ENCODE measurements at regions not wholly inside any gene's neighbourhood (a gene's known extent, or its start where the extent isn't known, plus 50 kb on each side); places are given as distances from the start of the nearest gene placed in this dataset.
"Not testable (repeated sequence)": the region's sequence is repeated elsewhere in the genome, so short reads cannot be mapped to it uniquely, and the experiment has no call there.

- no peak overlapping the region for H3K27ac ChIP-seq
- TF ChIP-seq, protein P1, sequence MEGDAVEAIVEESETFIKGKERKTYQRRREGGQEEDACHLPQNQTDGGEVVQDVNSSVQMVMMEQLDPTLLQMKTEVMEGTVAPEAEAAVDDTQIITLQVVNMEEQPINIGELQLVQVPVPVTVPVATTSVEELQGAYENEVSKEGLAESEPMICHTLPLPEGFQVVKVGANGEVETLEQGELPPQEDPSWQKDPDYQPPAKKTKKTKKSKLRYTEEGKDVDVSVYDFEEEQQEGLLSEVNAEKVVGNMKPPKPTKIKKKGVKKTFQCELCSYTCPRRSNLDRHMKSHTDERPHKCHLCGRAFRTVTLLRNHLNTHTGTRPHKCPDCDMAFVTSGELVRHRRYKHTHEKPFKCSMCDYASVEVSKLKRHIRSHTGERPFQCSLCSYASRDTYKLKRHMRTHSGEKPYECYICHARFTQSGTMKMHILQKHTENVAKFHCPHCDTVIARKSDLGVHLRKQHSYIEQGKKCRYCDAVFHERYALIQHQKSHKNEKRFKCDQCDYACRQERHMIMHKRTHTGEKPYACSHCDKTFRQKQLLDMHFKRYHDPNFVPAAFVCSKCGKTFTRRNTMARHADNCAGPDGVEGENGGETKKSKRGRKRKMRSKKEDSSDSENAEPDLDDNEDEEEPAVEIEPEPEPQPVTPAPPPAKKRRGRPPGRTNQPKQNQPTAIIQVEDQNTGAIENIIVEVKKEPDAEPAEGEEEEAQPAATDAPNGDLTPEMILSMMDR (IDR thresholded peaks at IDR 0.05) = no peak
- no peak for DNase-seq (ENCODE audit: low spot score)
- no peaks in the 10 kb centered on the region for H3K27me3 ChIP-seq
- H3K9me3 ChIP-seq = no peaks in the 10 kb centered on the region
- no peak overlapping the region for H3K4me3 ChIP-seq
- no peaks in the 10 kb centered on the region for H3K4me1 ChIP-seq
- no peaks in the 10 kb centered on the region for H3K36me3 ChIP-seq
Observed at GRCh38 chr3:168693870-168694269, 598.1 kb upstream of the GOLIM4 start.

DNA sequence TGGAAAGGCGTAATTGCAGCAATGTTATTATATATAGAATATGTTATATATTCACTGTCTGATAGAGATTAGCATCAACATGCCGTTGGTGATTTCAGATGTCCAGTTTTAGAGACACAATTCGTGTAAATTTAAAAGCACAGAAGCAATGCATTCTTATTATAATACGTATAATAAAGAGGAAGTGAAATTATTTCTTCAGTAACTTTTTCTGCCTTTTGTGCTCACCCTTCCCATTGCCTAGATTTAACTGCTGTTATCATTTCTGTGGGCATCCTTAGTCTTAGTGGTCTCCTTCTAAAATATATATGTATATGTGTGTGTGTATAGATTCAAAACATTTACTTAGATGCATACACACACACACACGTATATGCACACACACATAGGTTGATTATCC is 592.5 kb upstream of the GOLIM4 start:
- no peak for DNase-seq (ENCODE audit: low spot score)
- Histone ChIP-seq H3K4me3 (no peak overlapping the region), H3K27ac (no peak overlapping the region), H3K9me3 (no peaks in the 10 kb centered on the region), H3K36me3 (no peaks in the 10 kb centered on the region), H3K4me1 (no peaks in the 10 kb centered on the region), H3K27me3 (no peaks in the 10 kb centered on the region)
- TF ChIP-seq, protein P1 (IDR thresholded peaks at IDR 0.05) = no peak

- TF ChIP-seq, protein P1 (IDR thresholded peaks at IDR 0.05) = no peak
- Histone ChIP-seq H3K4me3 (no peak overlapping the region), H3K9me3 (no peaks in the 10 kb centered on the region), H3K4me1 (no peaks in the 10 kb centered on the region), H3K36me3 (no peaks in the 10 kb centered on the region), H3K27ac (no peak overlapping the region), H3K27me3 (no peaks in the 10 kb centered on the region)
- DNase-seq (ENCODE audit: low spot score) = no peak
Observed at GRCh38 chr3:168684519-168684918, 588.8 kb upstream of the GOLIM4 start.

GRCh38 chr3:168678730-168679129 is 583.0 kb upstream of the GOLIM4 start:
- Histone ChIP-seq H3K4me1 (no peaks in the 10 kb centered on the region), H3K27me3 (no peaks in the 10 kb centered on the region), H3K27ac (no peak overlapping the region), H3K36me3 (no peaks in the 10 kb centered on the region), H3K4me3 (no peak overlapping the region), H3K9me3 (no peaks in the 10 kb centered on the region)
- no peak for DNase-seq (ENCODE audit: low spot score)
- TF ChIP-seq, protein P1 (IDR thresholded peaks at IDR 0.05) = no peak

GRCh38 chr3:168671091-168671490 is 575.4 kb upstream of the GOLIM4 start:
- no peak overlapping the region for H3K27ac ChIP-seq
- TF ChIP-seq, protein P1 (IDR thresholded peaks at IDR 0.05) = no peak
- H3K27me3 ChIP-seq = no peaks in the 10 kb centered on the region
- no peak for DNase-seq (ENCODE audit: low spot score)
- no peaks in the 10 kb centered on the region for H3K4me1 ChIP-seq
- no peaks in the 10 kb centered on the region for H3K9me3 ChIP-seq
- no peaks in the 10 kb centered on the region for H3K36me3 ChIP-seq
- no peak overlapping the region for H3K4me3 ChIP-seq

DNA sequence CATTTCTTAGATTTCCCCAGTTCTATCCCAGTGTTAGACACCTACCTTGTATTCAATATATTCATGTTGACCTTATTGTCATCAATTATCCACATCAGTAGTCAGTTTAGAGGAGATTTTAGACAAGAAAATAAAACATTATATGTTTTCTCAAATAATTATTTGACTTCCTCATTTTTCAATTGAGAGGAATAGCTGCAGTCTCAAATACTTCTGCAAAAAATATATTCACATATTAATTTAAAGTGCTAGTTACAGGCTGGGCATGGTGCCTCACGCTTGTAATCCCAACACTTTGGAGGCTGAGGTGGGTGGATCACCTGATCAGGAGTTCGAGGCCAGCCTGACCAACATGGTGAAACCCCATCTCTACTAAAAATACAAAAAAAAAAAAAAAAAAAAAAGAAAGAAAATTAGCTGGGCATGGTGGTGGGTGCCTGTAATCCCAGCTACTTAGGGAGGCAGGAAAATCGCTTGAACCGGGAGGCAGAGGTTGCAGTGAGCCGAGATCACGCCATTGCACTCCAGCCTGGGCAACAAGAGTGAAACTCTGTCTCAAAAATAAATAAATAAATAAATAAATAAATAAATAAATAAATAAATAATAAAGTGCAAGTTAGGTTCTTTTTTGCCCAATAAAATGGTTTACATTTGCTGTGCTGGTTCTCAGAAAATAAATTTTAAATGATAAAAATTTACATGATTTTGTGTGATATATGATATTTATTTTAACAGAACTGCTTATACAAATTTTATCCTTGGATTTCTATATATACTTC is 565.3 kb upstream of the GOLIM4 start:
- H3K27me3 ChIP-seq; DNase-seq (ENCODE audit: low spot score); H3K27ac ChIP-seq; H3K9me3 ChIP-seq; H3K4me3 ChIP-seq; H3K4me1 ChIP-seq; H3K36me3 ChIP-seq: not testable (repeated sequence)

Data from right atrium auricular region (tissue), 2 donors.